ENCODE measurements at regions not wholly inside any gene's neighbourhood (a gene's known extent, or its start where the extent isn't known, plus 50 kb on each side); places are given as distances from the start of the nearest gene placed in this dataset.

- DNase-seq = no peak
These were observed 437.5 kb upstream of the BOD1L1 start for GRCh38 chr4:14064984-14065383.

- DNase-seq = no peak
These were observed 437.9 kb upstream of the BOD1L1 start for GRCh38 chr4:14065406-14065805.

GRCh38 chr4:14066979-14067378, 439.5 kb upstream of the BOD1L1 start:
- DNase-seq = no peak

GRCh38 chr4:14069886-14070285, 442.4 kb upstream of the BOD1L1 start:
- no peak for DNase-seq

- DNase-seq = no peak
These were observed 442.9 kb upstream of the BOD1L1 start for GRCh38 chr4:14070289-14070880.

GRCh38 chr4:14072506-14072905, 445.0 kb upstream of the BOD1L1 start:
- DNase-seq = no peak

GRCh38 chr4:14076776-14077175, 449.3 kb upstream of the BOD1L1 start:
- no peak for DNase-seq

- DNase-seq = no peak
These were observed 450.8 kb upstream of the BOD1L1 start for GRCh38 chr4:14078326-14078725.

GRCh38 chr4:14079601-14080000, 452.1 kb upstream of the BOD1L1 start:
- no peak for DNase-seq

GRCh38 chr4:14083150-14083549, 455.6 kb upstream of the BOD1L1 start:
- no peak for DNase-seq

GRCh38 chr4:14084598-14084997, 457.1 kb upstream of the BOD1L1 start:
- DNase-seq = no peak

GRCh38 chr4:14087459-14087858, 459.9 kb upstream of the BOD1L1 start:
- no peak for DNase-seq

- no peak for DNase-seq
These were observed 460.4 kb upstream of the BOD1L1 start for GRCh38 chr4:14087921-14088320.

GRCh38 chr4:14091531-14091930, 464.0 kb upstream of the BOD1L1 start:
- DNase-seq = no peak

GRCh38 chr4:14091966-14092365, 464.4 kb upstream of the BOD1L1 start:
- DNase-seq = no peak

GRCh38 chr4:14092741-14093140, 465.2 kb upstream of the BOD1L1 start:
- DNase-seq = no peak

- no peak for DNase-seq
These were observed 468.3 kb upstream of the BOD1L1 start for GRCh38 chr4:14095831-14096230.

GRCh38 chr4:14096396-14096965, 469.0 kb upstream of the BOD1L1 start:
- DNase-seq = no peak

GRCh38 chr4:14100349-14100748, 472.8 kb upstream of the BOD1L1 start:
- no peak for DNase-seq

GRCh38 chr4:14110407-14110806, 482.9 kb upstream of the BOD1L1 start:
- no peak for DNase-seq

GRCh38 chr4:14111730-14112181, 484.2 kb upstream of the BOD1L1 start:
- no peak for DNase-seq

GRCh38 chr4:14115106-14115505, 487.6 kb upstream of the BOD1L1 start:
- DNase-seq = no peak

- DNase-seq = no peak
These were observed 490.2 kb upstream of the BOD1L1 start for GRCh38 chr4:14117575-14118238.

- no peak for DNase-seq
These were observed 497.3 kb upstream of the BOD1L1 start for GRCh38 chr4:14124816-14125215.

All from NCI-H187 treated with DMSO at 0.1 percent for 48 hours (cell line).